ENCODE measurements at regions not wholly inside any gene's neighbourhood (a gene's known extent, or its start where the extent isn't known, plus 50 kb on each side); places are given as distances from the start of the nearest gene placed in this dataset.

GRCh38 chr10:78301481-78301880 is 267.8 kb downstream of the RPS24 start:
- no peak for DNase-seq

GRCh38 chr10:78301891-78302738 is 268.5 kb downstream of the RPS24 start:
- DNase-seq = no peak

GRCh38 chr10:78302739-78302988 is 269.0 kb downstream of the RPS24 start:
- no peak for DNase-seq

- DNase-seq = peak; percentile 76
Observed at GRCh38 chr10:78302989-78303854, 269.6 kb downstream of the RPS24 start.

GRCh38 chr10:78304091-78305045 is 270.7 kb downstream of the RPS24 start:
- DNase-seq = no peak

GRCh38 chr10:78305311-78305710 is 271.6 kb downstream of the RPS24 start:
- no peak for DNase-seq

- no peak for DNase-seq
Observed at GRCh38 chr10:78306358-78306757, 272.7 kb downstream of the RPS24 start.

GRCh38 chr10:78307576-78307975 is 273.9 kb downstream of the RPS24 start:
- DNase-seq = no peak

- DNase-seq = no peak
Observed at GRCh38 chr10:78309536-78310237, 276.0 kb downstream of the RPS24 start.

- no peak for DNase-seq
Observed at GRCh38 chr10:78310481-78311080, 276.9 kb downstream of the RPS24 start.

- no peak for DNase-seq
Observed at GRCh38 chr10:78312197-78313047, 278.8 kb downstream of the RPS24 start.

GRCh38 chr10:78313048-78313381 is 279.4 kb downstream of the RPS24 start:
- DNase-seq = no peak

- no peak for DNase-seq
Observed at GRCh38 chr10:78313636-78314035, 280.0 kb downstream of the RPS24 start.

GRCh38 chr10:78314651-78315050 is 281.0 kb downstream of the RPS24 start:
- no peak for DNase-seq

- DNase-seq = peak; percentile 52
Observed at GRCh38 chr10:78316451-78316931, 282.8 kb downstream of the RPS24 start.

- no peak for DNase-seq
Observed at GRCh38 chr10:78318305-78318704, 284.6 kb downstream of the RPS24 start.

- no peak for DNase-seq
Observed at GRCh38 chr10:78319371-78319770, 285.7 kb downstream of the RPS24 start.

- DNase-seq = no peak
Observed at GRCh38 chr10:78319841-78320240, 286.2 kb downstream of the RPS24 start.

- DNase-seq = no peak
Observed at GRCh38 chr10:78320506-78320905, 286.8 kb downstream of the RPS24 start.

GRCh38 chr10:78321000-78321399 is 287.3 kb downstream of the RPS24 start:
- DNase-seq = no peak

GRCh38 chr10:78321500-78321899 is 287.8 kb downstream of the RPS24 start:
- DNase-seq = no peak

All from NCI-H1694 (cell line).